ENCODE measurements at regions not wholly inside any gene's neighbourhood (a gene's known extent, or its start where the extent isn't known, plus 50 kb on each side); places are given as distances from the start of the nearest gene placed in this dataset.

- no peak for DNase-seq
Measured at GRCh38 chr3:28101705-28102104, 139.7 kb upstream of the CMC1 start.

DNA sequence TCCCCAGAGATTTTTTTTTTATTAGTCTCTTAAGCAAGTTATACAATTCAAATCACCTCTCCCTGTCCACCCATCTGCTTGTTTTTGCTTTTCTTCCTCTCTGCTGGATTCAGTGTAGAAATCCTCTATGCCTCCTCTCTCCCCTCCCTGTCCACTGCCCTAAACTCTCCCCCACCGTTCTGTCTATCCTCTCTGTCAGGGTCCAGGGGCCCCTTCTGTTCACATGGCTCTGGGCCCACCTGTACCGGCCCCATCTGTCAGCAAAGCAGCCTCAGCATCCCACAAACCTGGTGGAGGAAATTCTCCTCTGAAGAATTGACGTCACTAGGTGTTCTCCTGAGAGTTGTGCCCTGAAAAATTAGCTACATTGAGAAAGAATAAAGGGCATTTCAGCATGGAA lies 137.6 kb upstream of the CMC1 start:
- no peak for DNase-seq

DNA sequence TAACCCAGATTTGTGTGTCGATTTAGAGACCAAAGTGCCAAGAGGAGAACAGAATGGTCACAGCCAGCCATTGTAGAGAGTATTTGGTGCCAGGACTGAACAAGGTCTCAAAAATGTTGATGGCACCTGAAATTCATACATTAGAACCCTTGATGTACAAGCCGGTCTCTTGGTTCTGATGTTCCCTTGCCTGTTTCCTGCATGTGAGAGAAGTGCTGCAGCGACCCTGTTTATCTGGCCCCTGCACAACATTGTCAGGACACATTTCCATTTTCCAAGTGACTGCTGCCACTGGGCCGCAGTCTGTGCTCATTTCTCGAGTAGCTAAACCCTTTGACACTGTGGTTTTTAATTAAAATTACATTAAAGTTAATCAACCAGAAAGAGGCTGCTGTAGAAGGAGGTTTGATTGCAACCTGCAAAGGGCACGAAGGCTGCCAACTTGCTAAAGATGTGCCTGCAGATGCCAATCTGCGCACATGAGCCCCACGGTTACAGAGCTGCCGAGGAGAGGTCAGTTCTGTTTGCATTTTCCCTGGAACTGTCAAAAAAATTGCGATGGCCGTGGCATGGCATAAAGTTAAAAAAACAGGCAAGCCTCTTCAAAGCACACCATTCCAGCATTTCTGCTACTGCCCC lies 136.4 kb upstream of the CMC1 start:
- DNase-seq: no peak

GRCh38 chr3:28109829-28110228 lies 131.6 kb upstream of the CMC1 start:
- DNase-seq: no peak

DNA sequence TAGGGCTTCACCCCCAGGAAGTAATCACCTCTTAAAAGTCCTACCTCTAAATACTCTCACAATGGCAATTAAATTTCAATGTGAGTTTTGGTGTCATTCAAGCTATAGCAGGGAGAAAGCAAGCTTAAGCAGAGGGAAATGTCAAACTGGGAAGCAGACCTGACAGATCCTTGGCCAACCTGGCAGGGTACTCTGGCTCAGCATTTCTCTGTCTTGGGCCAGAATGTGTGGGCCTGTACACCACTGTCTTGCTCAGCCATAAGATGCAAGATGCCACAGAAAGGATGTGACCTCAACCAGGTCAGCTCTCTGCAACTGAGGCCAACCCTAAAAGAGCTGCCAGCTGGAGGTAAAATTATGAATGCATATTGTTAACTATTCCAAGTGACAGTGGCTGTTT lies 130.6 kb upstream of the CMC1 start:
- DNase-seq: no peak

DNA sequence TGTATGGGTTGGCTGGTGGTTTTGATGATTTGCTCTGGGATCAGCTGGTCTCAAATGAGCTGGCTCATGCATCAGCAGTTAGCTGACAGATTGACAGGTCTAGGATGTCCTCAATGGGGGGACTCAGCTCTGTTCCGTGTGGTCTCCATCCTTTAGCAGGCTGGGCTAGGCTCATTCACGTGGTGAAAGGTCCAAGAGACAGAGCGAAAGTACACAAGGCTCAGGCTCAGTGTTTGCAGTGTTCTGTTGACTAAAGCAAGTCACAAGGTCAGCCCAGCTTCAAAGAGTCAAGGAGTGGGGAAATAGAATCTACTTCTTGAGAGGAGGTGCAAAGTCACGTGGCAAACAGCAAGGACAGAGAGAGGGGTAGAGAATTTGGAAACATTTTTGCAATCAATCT lies 126.5 kb upstream of the CMC1 start:
- DNase-seq: no peak

DNA sequence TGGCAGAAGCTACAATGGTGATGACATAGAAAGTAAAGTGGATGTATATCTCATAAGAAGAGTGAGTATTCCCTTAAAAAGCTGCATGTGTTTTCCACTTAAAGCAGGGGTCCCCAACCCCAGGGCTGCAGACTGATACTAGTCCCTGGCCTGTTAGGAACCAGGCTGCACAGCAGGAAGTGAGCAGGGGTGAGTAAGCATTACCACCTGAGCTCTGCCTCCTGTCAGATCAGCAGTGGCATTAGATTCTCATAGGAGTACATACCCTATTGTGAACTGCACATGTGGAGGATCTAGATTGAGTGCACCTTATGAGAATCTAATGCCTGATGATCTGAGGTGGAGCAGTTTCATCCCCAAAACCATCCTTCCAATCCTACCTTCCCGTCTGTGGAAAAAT lies 126.1 kb upstream of the CMC1 start:
- no peak for DNase-seq

DNA sequence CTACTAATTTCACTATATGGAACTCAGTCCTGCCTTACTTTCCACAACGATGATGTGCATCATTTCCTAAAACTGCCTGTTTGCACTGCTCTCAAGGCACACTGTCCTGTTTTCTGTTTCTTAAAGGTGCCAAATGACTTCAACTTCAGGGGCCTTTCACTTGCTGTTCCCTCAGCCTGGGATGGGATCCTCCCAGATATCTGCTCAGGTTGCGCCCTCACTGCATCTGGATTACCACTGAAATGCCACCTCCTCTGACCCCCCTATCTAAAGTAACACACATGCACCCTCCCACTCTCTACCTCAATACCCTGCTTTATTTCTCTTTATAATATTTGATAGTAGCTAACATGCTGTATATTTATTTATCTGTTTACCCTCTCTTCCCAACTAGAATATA lies 123.8 kb upstream of the CMC1 start:
- no peak for DNase-seq

DNA sequence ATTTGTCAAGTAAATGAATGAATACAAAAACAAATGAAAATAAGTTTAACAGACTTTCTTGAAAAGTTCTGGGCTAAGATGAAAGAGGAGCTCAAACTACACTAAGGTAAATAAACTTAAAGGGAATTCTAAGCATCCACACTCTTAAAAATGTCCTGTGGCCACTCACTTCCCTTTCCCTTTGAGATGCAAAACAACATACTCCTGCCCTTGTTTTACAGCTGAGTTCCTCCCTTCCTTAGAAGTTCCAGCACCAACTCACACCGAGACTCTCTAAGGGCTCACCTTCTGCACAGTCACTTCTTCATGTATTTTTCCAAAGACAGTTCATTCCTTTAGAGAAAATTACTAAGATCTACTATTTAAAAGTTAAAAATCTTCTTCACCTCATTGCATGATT lies 123.3 kb upstream of the CMC1 start:
- no peak for DNase-seq

DNA sequence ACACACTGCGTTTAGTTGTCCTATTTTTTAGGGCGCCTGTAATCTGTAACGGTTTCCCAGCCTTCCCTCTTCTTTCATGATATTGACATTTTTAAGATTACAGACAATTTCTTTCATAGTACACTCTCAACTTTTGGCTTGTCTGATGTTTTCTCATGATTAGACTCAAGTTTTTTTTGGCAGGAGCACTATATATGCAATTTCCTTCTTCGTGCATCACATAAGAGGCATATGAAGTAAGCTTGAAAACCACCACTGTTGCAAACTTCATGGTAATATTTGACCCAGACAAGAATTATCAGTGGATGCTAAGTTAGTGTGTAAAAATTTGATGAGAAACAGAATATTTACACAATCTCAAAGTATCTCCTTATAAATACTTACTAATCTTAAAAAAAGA lies 119.2 kb upstream of the CMC1 start:
- DNase-seq: no peak

DNA sequence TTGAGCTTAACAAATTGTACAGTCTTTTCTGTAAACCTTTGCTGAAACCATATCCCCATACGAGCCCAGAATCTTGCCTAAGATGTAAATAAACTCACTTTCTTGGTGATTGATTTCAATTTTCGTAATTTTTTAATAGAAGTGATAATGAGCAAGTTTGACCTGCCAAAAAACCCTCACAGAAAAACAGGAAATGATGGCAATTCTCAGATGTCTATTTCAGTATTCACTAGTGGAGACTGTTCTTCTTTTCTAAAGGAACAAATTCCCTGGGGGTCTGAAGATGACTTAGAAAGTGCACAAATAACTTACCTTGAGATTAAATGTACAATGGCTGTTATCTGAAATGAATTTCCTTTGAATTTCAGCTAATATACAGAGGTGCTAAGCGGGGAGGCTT lies 116.5 kb upstream of the CMC1 start:
- DNase-seq: no peak

DNA sequence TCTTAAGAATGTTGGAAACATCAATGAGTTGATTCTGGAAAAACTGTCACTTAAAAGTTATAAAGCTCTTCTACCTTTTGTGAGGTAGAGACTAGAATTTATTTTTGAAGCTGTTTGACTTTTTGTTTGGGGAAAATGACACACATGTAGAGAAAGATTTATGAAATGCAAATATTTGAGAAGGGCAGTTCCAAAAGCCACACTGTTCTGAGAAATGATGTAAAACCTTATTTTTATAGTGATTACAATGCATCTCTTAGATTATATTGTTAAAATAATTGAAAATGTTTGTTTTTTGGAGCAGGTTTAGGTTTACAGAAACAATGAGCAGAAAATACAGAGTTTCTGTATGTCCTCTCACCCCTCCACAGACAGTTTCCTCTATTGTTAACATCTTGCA lies 116.1 kb upstream of the CMC1 start:
- no peak for DNase-seq

GRCh38 chr3:28130836-28131235 lies 110.6 kb upstream of the CMC1 start:
- DNase-seq: no peak

DNA sequence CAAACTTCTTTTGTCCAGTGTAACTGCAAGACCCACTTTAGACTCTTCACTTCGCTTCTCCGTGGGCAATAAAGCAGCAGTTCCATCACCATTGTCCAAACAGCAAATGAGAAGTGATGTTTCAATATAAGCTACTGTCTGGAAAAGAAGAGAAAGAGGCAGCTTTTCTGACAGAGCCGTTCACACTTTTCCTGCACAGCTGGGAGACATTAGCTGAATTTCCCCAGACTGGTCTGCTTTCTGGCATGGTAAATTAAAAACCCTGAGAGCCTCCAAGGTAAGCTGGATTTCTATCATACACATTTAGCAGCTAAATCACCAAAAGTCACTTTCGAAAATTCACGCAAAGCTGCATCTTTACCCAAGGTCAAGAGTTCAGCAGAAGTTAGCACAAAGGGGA lies 108.5 kb upstream of the CMC1 start:
- DNase-seq: no peak

GRCh38 chr3:28134198-28134597 lies 107.2 kb upstream of the CMC1 start:
- no peak for DNase-seq

- no peak for DNase-seq
Measured at GRCh38 chr3:28134792-28135375, 106.5 kb upstream of the CMC1 start.

GRCh38 chr3:28136607-28137216 lies 104.7 kb upstream of the CMC1 start:
- DNase-seq: no peak

GRCh38 chr3:28138043-28138610 lies 103.3 kb upstream of the CMC1 start:
- DNase-seq: peak; percentile 1

DNA sequence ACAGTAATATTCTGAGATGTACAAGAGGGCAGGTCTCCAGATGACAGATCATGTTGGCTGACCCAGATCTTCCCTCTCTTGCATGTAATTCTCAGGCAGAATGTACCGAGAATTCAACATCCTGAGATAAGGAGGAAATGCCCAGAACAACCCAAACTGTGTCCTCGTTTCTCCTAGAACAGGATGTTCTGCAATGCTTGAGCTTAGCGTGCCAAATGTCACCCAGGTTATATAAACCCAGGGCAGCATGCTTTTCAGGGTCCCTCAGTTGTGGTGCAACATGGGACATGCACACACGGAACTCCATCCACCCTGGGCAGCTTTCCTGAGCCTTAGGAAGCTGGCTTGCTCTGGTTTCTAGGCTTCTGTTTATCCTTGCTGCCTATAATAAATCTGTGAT lies 102.1 kb upstream of the CMC1 start:
- DNase-seq: no peak

GRCh38 chr3:28139967-28140634 lies 101.3 kb upstream of the CMC1 start:
- DNase-seq: peak; percentile 2

GRCh38 chr3:28140664-28141063 lies 100.8 kb upstream of the CMC1 start:
- no peak for DNase-seq

DNA sequence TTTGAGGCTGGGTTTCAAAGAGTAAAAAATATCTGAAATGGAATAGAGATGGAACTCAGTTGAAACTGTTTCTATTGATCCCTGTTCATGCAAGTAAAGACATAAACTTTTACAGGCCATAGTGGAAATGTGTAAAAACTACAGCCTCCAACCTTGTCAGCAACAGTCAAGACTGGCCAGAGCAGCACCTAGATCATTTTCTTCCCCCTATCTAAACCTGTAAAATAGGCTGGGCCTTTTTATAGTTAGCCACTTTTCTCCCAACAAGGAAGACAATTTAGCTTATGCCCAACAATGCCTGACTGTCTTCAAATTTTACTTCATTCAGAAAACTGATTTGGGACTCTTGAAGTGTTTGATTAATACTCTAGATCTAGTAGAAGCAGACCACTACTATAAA lies 91.5 kb upstream of the CMC1 start:
- DNase-seq: no peak

- peak; percentile 96 for DNase-seq
Measured at GRCh38 chr3:28150465-28151206, 90.8 kb upstream of the CMC1 start.
